GM19324 (cell line): ENCODE measurements at regions not wholly inside any gene's neighbourhood (a gene's known extent, or its start where the extent isn't known, plus 50 kb on each side); places are given as distances from the start of the nearest gene placed in this dataset.
"Not testable (repeated sequence)": the region's sequence is repeated elsewhere in the genome, so short reads cannot be mapped to it uniquely, and the experiment has no call there.

Source experiments
- ATAC-seq: cut with Tn5 transposase; IDR thresholded peaks from one replicate; pipeline ENCODE4 v1.9.1; 2021; ENCODE audit warnings: mild to moderate bottlenecking, moderate library complexity; ENCODE audit not compliant: unreplicated experiment, low FRiP score

DNA sequence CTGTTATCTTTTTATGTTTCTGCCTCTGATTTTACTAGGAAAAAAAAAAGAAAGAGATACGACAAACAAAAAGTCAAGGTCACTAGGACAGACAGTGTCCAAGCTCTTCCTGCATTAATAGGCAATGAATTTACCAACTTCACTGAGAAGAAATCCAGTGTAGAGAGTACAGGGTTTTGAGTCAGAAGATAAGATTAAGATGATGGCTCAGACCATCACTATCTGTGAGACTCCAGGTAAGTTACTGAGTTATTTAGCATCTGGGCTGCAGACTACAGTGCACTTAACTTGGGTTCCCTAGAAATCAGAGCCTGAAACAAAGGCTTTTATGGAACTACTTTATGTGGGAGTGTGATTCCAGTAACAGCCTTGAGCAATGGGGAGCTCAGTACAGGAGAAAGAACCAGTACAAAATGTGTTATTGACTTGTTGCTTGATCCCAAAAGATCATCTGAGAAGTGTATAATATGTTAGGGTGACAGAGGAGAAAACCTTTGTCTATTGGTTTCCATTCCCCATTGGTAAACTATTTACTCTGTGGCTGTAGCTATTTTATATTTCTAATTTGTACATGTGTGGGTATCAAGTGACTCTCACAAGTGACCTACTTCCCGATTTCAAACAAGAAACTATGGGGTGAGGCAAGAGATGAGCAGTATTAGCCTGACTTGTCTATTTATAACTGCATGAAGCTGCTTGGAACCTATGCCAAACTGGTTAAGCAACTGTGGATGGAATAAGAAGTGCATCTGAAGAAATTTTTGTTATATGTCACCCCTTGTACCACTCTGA, 395.8 kb downstream of the RAB38 start:
- ATAC-seq, result no peak

DNA sequence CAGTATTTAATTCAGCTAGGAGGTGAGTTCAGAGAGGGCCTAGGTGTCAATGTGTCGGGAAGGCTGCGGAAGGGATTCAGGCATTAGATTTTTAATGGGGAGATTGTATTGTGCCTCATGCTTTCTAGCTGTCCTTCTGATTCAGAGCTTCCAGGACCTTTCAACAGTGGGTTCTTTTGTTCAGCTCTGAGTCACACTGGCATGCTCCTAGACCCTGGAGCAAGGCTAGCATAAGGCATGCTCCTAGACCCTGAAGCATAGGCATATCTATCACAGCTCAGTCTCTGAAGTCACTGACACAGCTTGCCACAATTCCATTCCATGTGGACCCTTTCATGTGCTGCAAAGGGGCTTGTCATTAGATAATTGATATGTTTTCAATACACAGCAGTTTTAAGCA, 396.9 kb downstream of the RAB38 start:
- ATAC-seq, result no peak

- no peak for ATAC-seq
Measured at GRCh38 chr11:87775036-87775435, 400.2 kb downstream of the RAB38 start.

DNA sequence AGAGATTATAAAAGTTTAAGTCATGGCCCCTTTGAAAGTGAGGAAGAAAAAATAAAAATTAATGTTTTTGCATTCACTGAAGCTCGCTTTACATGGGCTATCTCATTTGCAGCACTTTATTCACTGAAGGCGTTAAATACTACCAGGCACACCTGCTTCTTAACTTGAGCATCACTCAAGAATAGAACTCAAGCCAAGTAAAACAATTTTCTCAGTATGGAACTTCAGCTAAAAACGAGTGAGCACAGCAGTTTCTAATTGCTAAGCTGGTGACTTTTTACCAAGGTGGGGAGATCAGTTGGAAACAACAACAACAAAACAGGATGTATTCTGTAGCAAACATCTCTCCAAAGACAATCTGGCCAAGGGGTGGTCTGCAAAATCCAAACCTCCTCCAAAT, 405.6 kb downstream of the RAB38 start:
- no peak for ATAC-seq

GRCh38 chr11:87767615-87768014, 407.6 kb downstream of the RAB38 start:
- ATAC-seq, result no peak

DNA sequence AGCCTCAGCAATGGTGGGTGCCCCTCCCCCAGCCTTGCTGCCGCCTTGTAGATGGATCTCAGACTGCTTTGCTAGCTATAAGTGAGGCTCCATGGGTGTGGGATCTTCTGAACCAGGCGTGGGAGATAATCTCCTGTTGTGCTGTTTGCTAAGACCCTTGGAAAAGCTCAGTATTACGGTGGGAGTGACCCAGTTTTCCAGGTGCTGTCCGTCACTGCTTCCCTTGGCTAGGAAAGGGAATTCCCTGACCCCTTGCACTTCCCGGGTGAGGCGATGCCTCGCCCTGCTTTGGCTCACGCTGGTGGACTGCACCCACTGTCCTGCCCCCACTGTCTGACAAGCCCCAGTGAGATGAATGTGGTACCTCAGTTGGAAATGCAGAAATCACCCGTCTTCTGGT, 411.2 kb downstream of the RAB38 start:
- ATAC-seq, result not testable (repeated sequence)

DNA sequence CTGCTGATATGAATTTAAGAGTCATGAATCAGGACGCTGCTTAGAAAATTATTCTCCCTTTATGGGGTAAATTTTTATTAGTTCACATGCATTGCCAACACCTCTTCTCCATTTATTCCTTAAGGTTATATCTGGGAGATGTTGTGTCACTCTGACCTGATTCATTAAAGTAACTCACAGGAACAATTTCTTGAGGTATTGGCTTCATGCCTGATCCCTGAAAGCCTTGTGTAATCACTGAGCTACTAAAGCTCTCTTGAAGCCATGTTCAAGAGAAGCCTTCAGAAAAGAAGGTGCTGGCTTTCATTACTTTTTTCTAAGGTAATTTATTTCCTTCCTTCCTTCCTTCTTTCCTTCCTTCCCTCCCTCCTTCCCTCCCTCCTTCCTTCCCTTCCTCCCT, 420.6 kb downstream of the RAB38 start:
- no peak for ATAC-seq

DNA sequence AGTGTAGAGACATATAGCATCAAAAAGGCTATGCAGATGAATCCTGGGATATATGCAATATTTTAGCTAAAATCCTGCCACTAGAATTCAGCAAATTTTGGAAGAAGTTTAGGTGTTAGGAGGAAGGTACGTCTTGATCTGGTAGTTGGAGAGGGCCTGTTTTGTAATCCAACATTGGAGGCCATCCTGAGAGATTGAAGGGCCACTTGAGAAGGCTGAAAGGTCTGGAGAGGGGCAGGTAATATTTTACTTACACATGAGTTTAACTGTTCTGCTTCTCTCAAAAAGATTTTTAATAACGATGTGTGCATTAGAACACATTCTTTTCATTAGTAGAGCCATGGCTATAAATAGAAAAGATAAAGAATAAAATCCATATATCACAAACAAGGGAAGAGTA, 422.1 kb downstream of the RAB38 start:
- no peak for ATAC-seq

GRCh38 chr11:87743007-87743406, 432.2 kb downstream of the RAB38 start:
- ATAC-seq, result no peak

DNA sequence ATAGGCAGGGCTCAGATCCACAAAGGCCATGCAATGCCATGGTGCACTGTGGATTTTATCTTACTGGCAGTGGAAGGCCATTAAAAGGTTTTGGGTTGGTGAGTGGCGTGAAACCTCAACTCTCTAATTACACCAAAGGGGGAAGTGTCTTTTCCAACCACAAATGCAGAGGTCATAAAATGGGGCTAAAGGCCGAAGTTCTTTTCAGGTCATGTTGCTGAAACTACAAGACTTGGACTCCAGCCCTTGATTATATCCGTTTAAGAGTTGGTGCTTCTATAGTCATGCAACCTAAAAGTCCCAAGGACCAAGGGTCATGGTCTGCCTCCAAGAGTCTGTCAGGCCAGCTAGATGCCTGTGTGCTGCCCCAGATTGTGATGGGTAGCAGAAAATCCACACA, 434.3 kb downstream of the RAB38 start:
- no peak for ATAC-seq

- ATAC-seq, result no peak
Measured at GRCh38 chr11:87740451-87740850, 434.8 kb downstream of the RAB38 start.

DNA sequence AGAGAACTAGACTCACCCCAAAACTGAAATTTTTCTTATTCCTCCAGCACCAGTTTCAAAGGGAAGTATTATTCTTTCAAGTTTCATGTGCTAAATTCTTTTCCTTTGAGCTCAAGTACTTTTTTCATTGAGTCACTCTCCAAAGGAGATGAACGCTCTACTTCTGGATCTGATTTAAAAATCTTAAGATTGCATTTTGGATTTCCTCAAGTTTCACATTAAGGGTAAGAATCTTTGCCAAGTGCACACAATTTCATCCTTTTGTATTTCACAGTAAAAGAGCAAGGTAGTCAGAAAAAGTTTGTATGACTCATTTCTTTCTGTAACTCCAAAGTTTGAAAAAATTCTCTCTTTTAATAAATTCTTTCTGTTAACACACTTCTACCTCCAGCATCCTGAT, 435.5 kb downstream of the RAB38 start:
- ATAC-seq, result no peak

- no peak for ATAC-seq
Measured at GRCh38 chr11:87739261-87739660, 436.0 kb downstream of the RAB38 start.

DNA sequence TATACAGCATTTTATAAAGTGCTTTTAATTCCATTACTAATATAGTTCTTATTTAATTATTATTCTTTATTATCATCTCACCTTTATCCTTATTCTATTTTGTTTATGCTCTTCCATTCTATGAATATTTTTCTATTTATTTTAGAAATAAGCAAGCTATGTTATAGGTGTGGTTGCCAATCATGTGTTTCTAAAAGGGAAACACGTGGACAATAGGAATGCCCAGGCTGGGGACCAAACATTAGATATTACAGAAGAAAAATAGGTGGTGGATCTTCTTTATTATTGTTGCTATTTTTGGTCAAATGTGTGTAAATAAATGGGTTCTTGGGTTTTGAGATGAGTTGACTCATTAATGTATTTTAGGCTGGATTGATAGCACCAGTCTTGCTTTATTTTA, 438.3 kb downstream of the RAB38 start:
- no peak for ATAC-seq

GRCh38 chr11:87726506-87726905, 448.7 kb downstream of the RAB38 start:
- ATAC-seq, result no peak

- ATAC-seq, result no peak
Measured at GRCh38 chr11:87724358-87724757, 450.9 kb downstream of the RAB38 start.

DNA sequence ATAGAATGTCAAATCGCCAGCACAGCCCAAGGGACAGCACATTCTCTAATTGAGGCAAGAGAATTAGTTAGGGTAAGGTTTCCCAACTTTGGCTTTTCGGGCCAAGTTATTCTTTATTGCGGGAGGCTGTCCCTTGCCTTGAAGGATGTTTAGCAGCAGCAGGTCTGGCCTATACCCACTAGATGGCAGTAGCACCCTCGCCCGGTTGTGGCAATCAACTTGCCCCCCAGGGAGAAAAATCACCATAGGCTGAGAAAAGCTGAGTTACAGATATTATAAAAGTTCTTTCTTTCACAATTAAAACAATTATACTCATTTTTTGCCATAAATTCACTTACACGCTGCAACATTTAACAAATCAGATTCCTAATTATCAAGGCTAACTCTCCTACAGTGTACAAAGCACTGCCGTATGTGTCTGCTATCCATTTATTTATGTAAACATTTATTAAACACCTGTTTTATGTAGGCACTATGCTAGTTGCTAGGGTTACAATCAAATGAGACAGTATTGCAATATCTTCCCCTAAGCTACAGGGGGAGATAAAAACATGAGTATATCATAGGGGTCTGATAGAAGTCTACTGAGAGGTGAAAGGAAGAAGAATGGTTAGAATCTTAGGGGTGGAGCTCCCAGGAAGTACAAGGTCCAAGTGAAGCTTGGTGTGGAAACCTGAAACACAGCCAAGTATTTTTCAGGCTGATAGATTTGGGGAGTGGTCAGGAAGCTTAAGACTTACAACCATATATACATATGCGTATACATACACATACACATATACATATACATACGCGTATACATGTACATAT, 452.3 kb downstream of the RAB38 start:
- ATAC-seq, result peak; percentile 46

DNA sequence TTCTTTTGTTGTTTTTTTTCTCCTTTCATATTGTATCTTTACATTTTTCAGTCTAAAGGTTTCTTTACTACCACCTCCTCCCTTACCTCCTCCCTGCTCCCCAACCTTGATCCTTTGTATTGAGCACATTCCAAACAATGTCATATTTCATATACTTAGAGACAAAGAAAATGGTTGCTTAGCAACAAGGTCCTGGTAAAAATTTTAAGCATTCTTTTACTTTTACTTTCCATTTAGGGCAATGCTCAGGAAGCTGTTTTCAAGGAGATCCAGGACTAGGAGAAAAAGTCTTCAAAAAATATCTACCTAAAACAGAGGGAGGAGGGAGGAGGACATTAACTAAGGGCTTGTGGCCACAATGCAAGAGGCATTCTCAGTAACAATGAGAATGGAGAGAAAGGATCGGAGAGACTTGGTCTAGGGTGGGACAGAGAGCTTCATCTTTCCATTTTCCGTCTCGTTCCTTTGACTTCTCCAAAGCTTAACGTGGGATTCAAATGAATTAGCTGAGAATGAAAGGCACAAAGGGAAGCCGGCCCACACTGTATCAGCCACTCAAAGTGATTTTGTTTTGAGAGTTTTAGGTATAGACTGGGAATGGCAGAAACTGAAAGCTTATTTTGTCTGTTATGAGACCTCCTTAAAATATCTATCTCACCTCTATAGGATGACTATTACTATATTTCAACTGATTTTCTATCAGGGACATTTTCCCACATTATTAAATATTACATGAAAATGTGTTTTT, 455.7 kb downstream of the RAB38 start:
- ATAC-seq, result no peak

DNA sequence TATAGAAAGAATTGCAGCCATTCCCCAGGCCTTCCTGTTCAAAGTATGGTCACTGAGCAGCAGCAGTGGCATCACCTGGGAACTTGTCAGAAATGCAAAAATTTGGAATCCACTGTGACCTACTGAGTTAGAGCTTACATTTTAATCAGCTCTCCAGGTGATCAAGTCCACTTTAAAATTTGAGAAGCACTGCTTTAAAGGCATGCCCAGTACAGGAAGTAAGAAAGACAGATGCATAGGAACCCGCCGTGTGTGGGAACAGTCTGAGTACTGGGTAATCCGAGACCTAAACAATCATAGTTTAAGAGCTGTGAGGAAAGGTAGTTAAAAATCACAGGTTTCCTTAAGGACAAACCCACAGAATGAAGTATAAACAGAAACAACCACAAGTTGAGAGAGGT, 462.4 kb downstream of the RAB38 start:
- no peak for ATAC-seq

GRCh38 chr11:87712391-87712790, 462.9 kb downstream of the RAB38 start:
- ATAC-seq, result no peak

- not testable (repeated sequence) for ATAC-seq
Measured at GRCh38 chr11:87703589-87703988, 471.7 kb downstream of the RAB38 start.
